GM12878 (cell line): ENCODE measurements at regions not wholly inside any gene's neighbourhood (a gene's known extent, or its start where the extent isn't known, plus 50 kb on each side); places are given as distances from the start of the nearest gene placed in this dataset.

ENCODE experiments used
- ATAC-seq: fragments of 200-7000 bp; cut with Tn5 transposase; 3 replicates; pipeline ENCODE4 v1.9.1; 2020; ENCODE audit warnings: mild to moderate bottlenecking, moderate library complexity
- BruUV-seq: library from RNA; stranded (reverse); fragments of 400-500 nt; replicated peaks from 2 replicates; lab custom pipeline; 2021; lab: Mats Ljungman, UMichigan
- CTCF ChIA-PET: fragments of 300-600 bp; sonication (Branson Sonifier 250); formaldehyde crosslinking; extraction: SDS; loops from one replicate; lab custom pipeline; 2021; ENCODE audit warnings: inconsistent platforms; lab: Yijun Ruan, JAX
- POLR2A ChIA-PET: fragments of 350-600 bp; formaldehyde crosslinking; extraction: SDS; loops from one replicate; lab custom pipeline; 2021; ENCODE audit warnings: inconsistent platforms; lab: Charles Lee
- RAD21 ChIA-PET: fragments of 300-600 bp; sonication (Branson Sonifier 250); formaldehyde crosslinking; loops from one replicate; lab custom pipeline; 2023; ENCODE audit warnings: antibody characterized with exemption; ENCODE audit not compliant: unreplicated experiment; lab: Charles Lee
- SMC1A ChIA-PET: fragments of 300-600 bp; sonication (Branson Sonifier 250); formaldehyde crosslinking; loops from one replicate; lab custom pipeline; 2023; ENCODE audit not compliant: unreplicated experiment, uncharacterized antibody; lab: Charles Lee
- DNase-seq: peaks from one replicate; pipeline ENCODE4 v3.0.0-alpha.2; 2011; ENCODE audit warnings: low read depth, low spot score
- FAIRE-seq: peaks from 3 replicates; lab custom pipeline; 2011; peaks lifted over from hg19 to GRCh38; lab: Jason Lieb, UNC
- H2AFZ ChIP-seq: 2 replicates; pipeline ENCODE4 v1.6.0; 2011; ENCODE audit warnings: low read depth, low read length, control low read depth; ENCODE audit not compliant: control insufficient read depth
- H3K27ac ChIP-seq: 2 replicates; pipeline ENCODE4 v1.5.1; 2011; ENCODE audit warnings: control low read depth; ENCODE audit not compliant: control insufficient read depth, insufficient read depth
- H3K27me3 ChIP-seq, 2 experiments: replicated peaks in 1 of 2; 2 replicates each; pipeline versions ENCODE4 v1.6.0 to v1.6.1; 2011; ENCODE audit warnings: low read length in 1 of 2; ENCODE audit not compliant: control insufficient read depth in 2 of 2, insufficient read depth in 2 of 2
- H3K36me3 ChIP-seq, 2 experiments: 2 replicates each; pipeline ENCODE4 v1.5.1; 2011; ENCODE audit warnings: low read length in 1 of 2; ENCODE audit not compliant: control insufficient read depth in 2 of 2, insufficient read depth in 2 of 2
- H3K4me1 ChIP-seq: 2 replicates; pipeline ENCODE4 v1.6.1; 2011; ENCODE audit warnings: mild to moderate bottlenecking, low read length, moderate library complexity, mixed read lengths; ENCODE audit not compliant: control insufficient read depth, insufficient read depth
- H3K4me2 ChIP-seq: 2 replicates; pipeline ENCODE4 v1.6.0; 2011; ENCODE audit warnings: control low read depth; ENCODE audit not compliant: control insufficient read depth, insufficient read depth
- H3K4me3 ChIP-seq: fragments of 200-600 bp; sonication (generic); 2 replicates; pipeline ENCODE4 v1.5.1; 2016
- H3K79me2 ChIP-seq: 2 replicates; pipeline ENCODE4 v1.6.0; 2011; ENCODE audit warnings: low read length; ENCODE audit not compliant: control insufficient read depth, insufficient read depth
- H3K9ac ChIP-seq: 2 replicates; pipeline ENCODE4 v1.8.0; 2011; ENCODE audit warnings: low read length, control low read depth, mixed read lengths; ENCODE audit not compliant: control insufficient read depth, insufficient read depth
- H3K9me3 ChIP-seq: replicated peaks from 3 replicates; pipeline ENCODE4 v1.5.1; 2011; ENCODE audit warnings: mild to moderate bottlenecking, low read length; ENCODE audit not compliant: control insufficient read depth, insufficient read depth
- H4K20me1 ChIP-seq: 2 replicates; pipeline ENCODE4 v1.6.0; 2011; ENCODE audit not compliant: control insufficient read depth, insufficient read depth
- HCFC1 ChIP-seq: fragments of 150-350 bp; IDR thresholded peaks from 2 replicates; pipeline ENCODE4 v1.6.1; 2014; ENCODE audit warnings: low read length
- ZNF217 ChIP-seq: fragments of 450-650 bp; IDR thresholded peaks from 2 replicates; pipeline ENCODE4 v1.6.1; 2017; ENCODE audit warnings: antibody characterized with exemption, mild to moderate bottlenecking
- ZNF592 ChIP-seq: fragments of 450-650 bp; IDR thresholded peaks from 2 replicates; pipeline ENCODE4 v1.6.1; 2017; ENCODE audit warnings: mild to moderate bottlenecking, moderate library complexity
- ZZZ3 ChIP-seq: IDR thresholded peaks from 2 replicates; pipeline ENCODE4 v1.6.1; 2011; ENCODE audit warnings: low read depth; ENCODE audit not compliant: control insufficient read depth, insufficient read length
- WGBS: methylation state at CpG from one replicate; pipeline ENCODE4 v1.1.6; 2016; ENCODE audit warnings: low lambda C conversion rate; ENCODE audit not compliant: insufficient replicate concordance, insufficient coverage; ENCODE audit errors: missing lambda C conversion rate; 5-methylcytosine and 5-hydroxymethylcytosine counted together
- in situ Hi-C: fragments of 300-500 bp; cut with MboI; formaldehyde crosslinking; loops from 9 replicates; pipeline ENCODE4 v1.14.3; 2018; ENCODE audit warnings: mixed read lengths
- intact Hi-C: fragments of 100-400 bp; cut with micrococcal nuclease; formaldehyde crosslinking; loops from one replicate; pipeline ENCODE4 v1.14.2; 2022; ENCODE audit not compliant: unreplicated experiment
- TF ChIP-seq, protein P1 (sequence below): fragments of 450-650 bp; IDR thresholded peaks from 2 replicates; pipeline ENCODE4 v1.6.1; 2014; ENCODE audit warnings: mild to moderate bottlenecking

- DNase-seq, result no peak
- 0 out of 4 replicates have a peak, but pooled peaks cover 0 to 1% of the 10 kb centered on the region in 2 experiments for H3K27me3 ChIP-seq
- RAD21 ChIA-PET, result no interaction called here
- no peak overlapping the region for H2AFZ ChIP-seq
- no TSS peak for BruUV-seq
- no peaks in the 10 kb centered on the region for H3K36me3 ChIP-seq
- no peak for FAIRE-seq
- in situ Hi-C loops (no loop called here), intact Hi-C loops (no loop called here)
- no peak for TF ChIP-seq ZNF217
- TF ChIP-seq HCFC1, result no peak
- TF ChIP-seq ZZZ3, result no peak
- TF ChIP-seq, protein P1, sequence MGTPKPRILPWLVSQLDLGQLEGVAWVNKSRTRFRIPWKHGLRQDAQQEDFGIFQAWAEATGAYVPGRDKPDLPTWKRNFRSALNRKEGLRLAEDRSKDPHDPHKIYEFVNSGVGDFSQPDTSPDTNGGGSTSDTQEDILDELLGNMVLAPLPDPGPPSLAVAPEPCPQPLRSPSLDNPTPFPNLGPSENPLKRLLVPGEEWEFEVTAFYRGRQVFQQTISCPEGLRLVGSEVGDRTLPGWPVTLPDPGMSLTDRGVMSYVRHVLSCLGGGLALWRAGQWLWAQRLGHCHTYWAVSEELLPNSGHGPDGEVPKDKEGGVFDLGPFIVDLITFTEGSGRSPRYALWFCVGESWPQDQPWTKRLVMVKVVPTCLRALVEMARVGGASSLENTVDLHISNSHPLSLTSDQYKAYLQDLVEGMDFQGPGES, result no peak
- TF ChIP-seq ZNF592, result no peak
- SMC1A ChIA-PET, result no interaction called here
- POLR2A ChIA-PET, result interaction anchor here (0.7 kb wide), 1 partner anchor 76 kb away, joined by 3 read pairs; no protein-coding TSS in a partner anchor
- ATAC-seq, result no peak
- H3K9ac ChIP-seq, result no peak overlapping the region
- 2% methylated on average over 4 of the region's 4 CpGs for WGBS
- no peaks in the 10 kb centered on the region for H4K20me1 ChIP-seq
- H3K4me2 ChIP-seq, result no peak overlapping the region
- no peaks in the 10 kb centered on the region for H3K4me1 ChIP-seq
- CTCF ChIA-PET, result interaction anchor here (0.9 kb wide), 1 partner anchor 20 kb away, joined by 3 read pairs; no protein-coding TSS in a partner anchor
- H3K9me3 ChIP-seq, result no peaks in the 10 kb centered on the region
- no peaks in the 10 kb centered on the region for H3K79me2 ChIP-seq
- no peak overlapping the region for H3K4me3 ChIP-seq
- H3K27ac ChIP-seq, result no peak overlapping the region
These were observed 272.7 kb downstream of the HHIPL2 start for GRCh38 chr1:222275001-222275728.
